H1 (cell line): ENCODE measurements at regions not wholly inside any gene's neighbourhood (a gene's known extent, or its start where the extent isn't known, plus 50 kb on each side); places are given as distances from the start of the nearest gene placed in this dataset.

Experiments used
- ASH2L ChIP-seq: fragments of 200-600, 300-600 bp; sonication (generic); IDR thresholded peaks from one replicate; pipeline ENCODE4 v1.7.1; 2017; ENCODE audit warnings: low read length
- ATF2 ChIP-seq: IDR thresholded peaks from 2 replicates; pipeline ENCODE4 v1.6.1; 2012; ENCODE audit warnings: low read length, inconsistent platforms
- ATF3 ChIP-seq: IDR thresholded peaks from 2 replicates; pipeline ENCODE4 v1.6.1; 2011; ENCODE audit warnings: low read depth, mild to moderate bottlenecking, low read length; ENCODE audit not compliant: insufficient read depth
- EZH2 ChIP-seq: fragments of 200-600 bp; sonication (generic); IDR thresholded peaks from 2 replicates; pipeline ENCODE4 v1.7.1; 2012; ENCODE audit warnings: low read depth, mild to moderate bottlenecking, moderate library complexity, low read length, inconsistent platforms; ENCODE audit not compliant: severe bottlenecking

GRCh38 chr2:147441182-147441581, 403.6 kb upstream of the ACVR2A start (continued):
- no peak for TF ChIP-seq ASH2L
- TF ChIP-seq ATF2, result no peak
- TF ChIP-seq EZH2, result no peak
- no peak for TF ChIP-seq ATF3
